Brain microvascular endothelial cell (primary cell): ENCODE measurements at regions not wholly inside any gene's neighbourhood (a gene's known extent, or its start where the extent isn't known, plus 50 kb on each side); places are given as distances from the start of the nearest gene placed in this dataset.
"Not testable (repeated sequence)": the region's sequence is repeated elsewhere in the genome, so short reads cannot be mapped to it uniquely, and the experiment has no call there.

Source experiments
- DNase-seq: peaks from one replicate; pipeline ENCODE4 v3.0.0-alpha.2; 2020
- H3K27ac ChIP-seq: fragments of 250-450 bp; sonication (Bioruptor Pico); 2 replicates; pipeline ENCODE4 v1.5.1; 2020; ENCODE audit warnings: mild to moderate bottlenecking, moderate library complexity
- H3K27me3 ChIP-seq: fragments of 250-450 bp; sonication (Bioruptor Pico); replicated peaks from 2 replicates; pipeline ENCODE4 v1.5.1; 2020; ENCODE audit warnings: mild to moderate bottlenecking
- H3K36me3 ChIP-seq: fragments of 250-450 bp; sonication (Bioruptor Pico); replicated peaks from 2 replicates; pipeline ENCODE4 v1.5.1; 2020; ENCODE audit warnings: mild to moderate bottlenecking
- H3K4me3 ChIP-seq: 2 replicates; pipeline ENCODE4 v1.5.1; 2011; ENCODE audit warnings: low read depth, mild to moderate bottlenecking, control low read depth, low read length, moderate library complexity
- CTCF ChIP-seq: IDR thresholded peaks from 2 replicates; pipeline ENCODE4 v1.5.1; 2011; ENCODE audit warnings: low read depth, mild to moderate bottlenecking, moderate library complexity, low read length, control low read depth, inconsistent platforms; ENCODE audit errors: missing control alignments
- in situ Hi-C: cut with HindIII; loops from 2 replicates; pipeline ENCODE4 v1.10.0; 2017; ENCODE audit warnings: low sequenced_read_pairs, low pct_ligation_motif_present

- Histone ChIP-seq H3K36me3 (no peaks in the 10 kb centered on the region), H3K4me3 (no peak overlapping the region), H3K27ac (no peak overlapping the region), H3K27me3 (no peaks in the 10 kb centered on the region)
- no peak for DNase-seq
- in situ Hi-C loops = no loop called here
- no peak for TF ChIP-seq CTCF
These were observed 270.9 kb downstream of the TTC32 start for GRCh38 chr2:19630921-19631320.

- H3K27ac ChIP-seq = no peak overlapping the region
- in situ Hi-C loops = no loop called here
- H3K36me3 ChIP-seq = no peaks in the 10 kb centered on the region
- H3K4me3 ChIP-seq = no peak overlapping the region
- TF ChIP-seq CTCF = no peak
- H3K27me3 ChIP-seq = no peaks in the 10 kb centered on the region
- DNase-seq = no peak
These were observed 268.9 kb upstream of the OSR1 start for GRCh38 chr2:19627359-19627758.

GRCh38 chr2:19623488-19623887 lies 265.1 kb upstream of the OSR1 start:
- Histone ChIP-seq H3K27me3 (no peaks in the 10 kb centered on the region), H3K27ac (no peak overlapping the region), H3K4me3 (no peak overlapping the region), H3K36me3 (no peaks in the 10 kb centered on the region)
- no peak for TF ChIP-seq CTCF
- peak; percentile 64 for DNase-seq
- in situ Hi-C loops = no loop called here

GRCh38 chr2:19617257-19617848 lies 258.9 kb upstream of the OSR1 start:
- no peak for DNase-seq
- Histone ChIP-seq H3K4me3 (no peak overlapping the region), H3K36me3 (no peaks in the 10 kb centered on the region), H3K27me3 (no peaks in the 10 kb centered on the region), H3K27ac (no peak overlapping the region)
- in situ Hi-C loops = no loop called here
- TF ChIP-seq CTCF = no peak

GRCh38 chr2:19615402-19615801 lies 257.0 kb upstream of the OSR1 start:
- H3K4me3 ChIP-seq, in situ Hi-C loops, H3K36me3 ChIP-seq, DNase-seq, H3K27me3 ChIP-seq, H3K27ac ChIP-seq: not testable (repeated sequence)

GRCh38 chr2:19614066-19614465 lies 255.6 kb upstream of the OSR1 start:
- DNase-seq = no peak
- Histone ChIP-seq H3K27ac (no peak overlapping the region), H3K27me3 (no peaks in the 10 kb centered on the region), H3K36me3 (no peaks in the 10 kb centered on the region), H3K4me3 (no peak overlapping the region)
- TF ChIP-seq CTCF = no peak
- in situ Hi-C loops = no loop called here
